PC-3 (cell line): ENCODE measurements at regions not wholly inside any gene's neighbourhood (a gene's known extent, or its start where the extent isn't known, plus 50 kb on each side); places are given as distances from the start of the nearest gene placed in this dataset.
"Not testable (repeated sequence)": the region's sequence is repeated elsewhere in the genome, so short reads cannot be mapped to it uniquely, and the experiment has no call there.

Source experiments
- EZH2phosphoT487 ChIP-seq: fragments of 300-600 bp; sonication (generic); IDR thresholded peaks from 2 replicates; pipeline ENCODE4 v1.6.1; 2018; ENCODE audit warnings: mild to moderate bottlenecking, antibody characterized with exemption, low read length, borderline replicate concordance
- TF ChIP-seq, protein P1 (sequence below): fragments of 300-600 bp; sonication (generic); conservative IDR thresholded peaks from 2 replicates; pipeline ENCODE4 v1.5.1; 2017; ENCODE audit warnings: antibody characterized with exemption, low read depth, mild to moderate bottlenecking, low read length

- TF ChIP-seq, protein P1, sequence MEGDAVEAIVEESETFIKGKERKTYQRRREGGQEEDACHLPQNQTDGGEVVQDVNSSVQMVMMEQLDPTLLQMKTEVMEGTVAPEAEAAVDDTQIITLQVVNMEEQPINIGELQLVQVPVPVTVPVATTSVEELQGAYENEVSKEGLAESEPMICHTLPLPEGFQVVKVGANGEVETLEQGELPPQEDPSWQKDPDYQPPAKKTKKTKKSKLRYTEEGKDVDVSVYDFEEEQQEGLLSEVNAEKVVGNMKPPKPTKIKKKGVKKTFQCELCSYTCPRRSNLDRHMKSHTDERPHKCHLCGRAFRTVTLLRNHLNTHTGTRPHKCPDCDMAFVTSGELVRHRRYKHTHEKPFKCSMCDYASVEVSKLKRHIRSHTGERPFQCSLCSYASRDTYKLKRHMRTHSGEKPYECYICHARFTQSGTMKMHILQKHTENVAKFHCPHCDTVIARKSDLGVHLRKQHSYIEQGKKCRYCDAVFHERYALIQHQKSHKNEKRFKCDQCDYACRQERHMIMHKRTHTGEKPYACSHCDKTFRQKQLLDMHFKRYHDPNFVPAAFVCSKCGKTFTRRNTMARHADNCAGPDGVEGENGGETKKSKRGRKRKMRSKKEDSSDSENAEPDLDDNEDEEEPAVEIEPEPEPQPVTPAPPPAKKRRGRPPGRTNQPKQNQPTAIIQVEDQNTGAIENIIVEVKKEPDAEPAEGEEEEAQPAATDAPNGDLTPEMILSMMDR: not testable (repeated sequence)
- not testable (repeated sequence) for TF ChIP-seq EZH2phosphoT487
Measured at GRCh38 chr4:9009792-9010191, 138.2 kb upstream of the HMX1 start.
